Left forelimb (tissue), 1 donor: ENCODE measurements at regions not wholly inside any gene's neighbourhood (a gene's known extent, or its start where the extent isn't known, plus 50 kb on each side); places are given as distances from the start of the nearest gene placed in this dataset.

ENCODE experiments used
- DNase-seq: peaks from one replicate; pipeline ENCODE4 v3.0.0-alpha.2; 2018; ENCODE audit warnings: low spot score

GRCh38 chr1:232445361-232446106 lies 184.4 kb downstream of the SIPA1L2 start:
- DNase-seq = no peak

- no peak for DNase-seq
Observed at GRCh38 chr1:232443372-232443771, 186.6 kb downstream of the SIPA1L2 start.

- DNase-seq = no peak
Observed at GRCh38 chr1:232441036-232441411, 188.9 kb downstream of the SIPA1L2 start.

GRCh38 chr1:232440325-232441035 lies 189.5 kb downstream of the SIPA1L2 start:
- DNase-seq = no peak

GRCh38 chr1:232439011-232439410 lies 190.9 kb downstream of the SIPA1L2 start:
- DNase-seq = no peak

- no peak for DNase-seq
Observed at GRCh38 chr1:232438476-232438875, 191.5 kb downstream of the SIPA1L2 start.

GRCh38 chr1:232437510-232437909 lies 192.4 kb downstream of the SIPA1L2 start:
- DNase-seq = no peak

GRCh38 chr1:232435729-232436128 lies 194.2 kb downstream of the SIPA1L2 start:
- no peak for DNase-seq

GRCh38 chr1:232432313-232432712 lies 197.6 kb downstream of the SIPA1L2 start:
- no peak for DNase-seq

- no peak for DNase-seq
Observed at GRCh38 chr1:232431748-232432147, 198.2 kb downstream of the SIPA1L2 start.

- DNase-seq = no peak
Observed at GRCh38 chr1:232431326-232431725, 198.6 kb downstream of the SIPA1L2 start.

GRCh38 chr1:232430467-232430866 lies 199.5 kb downstream of the SIPA1L2 start:
- DNase-seq = no peak

GRCh38 chr1:232428786-232429530 lies 201.0 kb downstream of the SIPA1L2 start:
- DNase-seq = no peak

- DNase-seq = no peak
Observed at GRCh38 chr1:232428036-232428645, 201.8 kb downstream of the SIPA1L2 start.

- DNase-seq = no peak
Observed at GRCh38 chr1:232426801-232427200, 203.1 kb downstream of the SIPA1L2 start.

- no peak for DNase-seq
Observed at GRCh38 chr1:232425421-232425820, 204.5 kb downstream of the SIPA1L2 start.

GRCh38 chr1:232423591-232423990 lies 206.3 kb downstream of the SIPA1L2 start:
- no peak for DNase-seq

GRCh38 chr1:232422898-232423297 lies 207.0 kb downstream of the SIPA1L2 start:
- DNase-seq = no peak

GRCh38 chr1:232422098-232422497 lies 207.8 kb downstream of the SIPA1L2 start:
- no peak for DNase-seq

GRCh38 chr1:232421143-232421796 lies 208.7 kb downstream of the SIPA1L2 start:
- DNase-seq = no peak

GRCh38 chr1:232417636-232418248 lies 212.2 kb downstream of the SIPA1L2 start:
- no peak for DNase-seq
